GM13977 (cell line): ENCODE measurements at regions not wholly inside any gene's neighbourhood (a gene's known extent, or its start where the extent isn't known, plus 50 kb on each side); places are given as distances from the start of the nearest gene placed in this dataset.
"Not testable (repeated sequence)": the region's sequence is repeated elsewhere in the genome, so short reads cannot be mapped to it uniquely, and the experiment has no call there.

ENCODE experiments used
- DNase-seq: peaks from one replicate; pipeline ENCODE4 v3.0.0; 2012; ENCODE audit warnings: low spot score
- in situ Hi-C: fragments of 300-500 bp; cut with MboI; formaldehyde crosslinking; loops from one replicate; pipeline ENCODE4 v1.12.0; 2022; ENCODE audit warnings: low sequenced_read_pairs, low pct_unique_long_range_greater_than_20kb, mixed read lengths, inconsistent platforms; ENCODE audit not compliant: unreplicated experiment
- TF ChIP-seq, protein P1 (sequence below): IDR thresholded peaks from 2 replicates; pipeline ENCODE4 v1.5.1; 2012; ENCODE audit warnings: mild to moderate bottlenecking, control low read depth; ENCODE audit not compliant: insufficient read depth; ENCODE audit errors: extremely low read depth, missing control alignments

DNA sequence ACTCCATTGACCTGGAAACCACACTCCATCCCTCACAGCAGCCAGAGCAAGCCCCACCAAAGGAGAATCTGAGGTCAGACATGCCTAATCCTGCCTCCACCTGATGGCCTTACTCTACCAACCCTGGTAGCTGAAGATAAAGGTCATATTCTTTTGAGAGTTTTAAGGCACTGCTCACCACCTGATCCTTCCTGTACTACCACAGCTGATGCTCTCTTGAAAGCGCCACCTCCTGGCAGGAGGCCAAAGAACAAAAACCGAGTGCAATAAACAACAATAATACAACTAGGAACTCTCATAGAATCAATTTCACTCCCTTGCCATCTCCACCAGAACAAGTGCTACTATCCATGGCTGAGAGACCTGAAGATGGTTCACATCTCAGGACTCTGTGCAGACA lies 301.6 kb downstream of the NAF1 start:
- in situ Hi-C loops = no loop called here
- TF ChIP-seq, protein P1, sequence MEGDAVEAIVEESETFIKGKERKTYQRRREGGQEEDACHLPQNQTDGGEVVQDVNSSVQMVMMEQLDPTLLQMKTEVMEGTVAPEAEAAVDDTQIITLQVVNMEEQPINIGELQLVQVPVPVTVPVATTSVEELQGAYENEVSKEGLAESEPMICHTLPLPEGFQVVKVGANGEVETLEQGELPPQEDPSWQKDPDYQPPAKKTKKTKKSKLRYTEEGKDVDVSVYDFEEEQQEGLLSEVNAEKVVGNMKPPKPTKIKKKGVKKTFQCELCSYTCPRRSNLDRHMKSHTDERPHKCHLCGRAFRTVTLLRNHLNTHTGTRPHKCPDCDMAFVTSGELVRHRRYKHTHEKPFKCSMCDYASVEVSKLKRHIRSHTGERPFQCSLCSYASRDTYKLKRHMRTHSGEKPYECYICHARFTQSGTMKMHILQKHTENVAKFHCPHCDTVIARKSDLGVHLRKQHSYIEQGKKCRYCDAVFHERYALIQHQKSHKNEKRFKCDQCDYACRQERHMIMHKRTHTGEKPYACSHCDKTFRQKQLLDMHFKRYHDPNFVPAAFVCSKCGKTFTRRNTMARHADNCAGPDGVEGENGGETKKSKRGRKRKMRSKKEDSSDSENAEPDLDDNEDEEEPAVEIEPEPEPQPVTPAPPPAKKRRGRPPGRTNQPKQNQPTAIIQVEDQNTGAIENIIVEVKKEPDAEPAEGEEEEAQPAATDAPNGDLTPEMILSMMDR = peak; percentile 30
- DNase-seq = no peak

DNA sequence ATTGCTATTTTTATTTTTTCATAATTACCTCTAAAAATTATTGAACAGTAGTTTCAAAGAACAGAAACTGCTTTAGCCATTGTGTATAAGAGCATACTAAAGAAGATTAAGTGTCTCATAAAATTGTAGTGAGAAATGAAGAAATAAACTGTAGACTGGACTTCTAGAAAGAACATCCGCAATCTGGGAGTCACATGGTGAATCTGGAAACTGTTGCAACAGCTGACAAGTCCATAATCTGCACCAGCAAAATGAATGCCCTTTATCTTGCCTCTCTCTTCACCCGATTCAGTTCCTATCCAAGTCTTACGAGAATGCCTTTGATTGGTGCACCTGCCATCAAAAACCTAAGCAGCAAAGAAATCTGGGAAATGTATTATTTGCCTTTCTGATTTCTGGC lies 312.9 kb downstream of the NAF1 start:
- no peak for DNase-seq
- in situ Hi-C loops = no loop called here
- TF ChIP-seq, protein P1 = no peak

DNA sequence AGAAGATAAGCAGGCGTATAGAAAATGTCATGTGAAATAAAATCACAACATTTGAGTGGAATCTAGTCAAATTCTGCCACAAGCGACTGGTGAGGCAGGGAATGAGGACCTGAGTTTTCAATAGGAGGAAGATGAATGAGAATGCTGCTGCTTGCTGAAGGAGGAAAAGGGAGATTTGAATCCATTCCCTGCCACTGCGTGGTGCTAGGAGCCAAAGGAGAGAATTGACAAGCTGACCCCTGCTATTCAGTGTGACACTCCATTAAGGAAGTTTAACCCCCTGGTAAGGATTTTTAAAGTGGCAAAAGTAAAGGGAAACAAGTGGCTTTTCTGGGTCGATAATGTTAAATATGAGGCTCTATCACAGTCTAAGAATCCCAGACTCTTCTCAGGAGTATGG lies 314.0 kb downstream of the NAF1 start:
- TF ChIP-seq, protein P1 = no peak
- DNase-seq = no peak
- in situ Hi-C loops = no loop called here

DNA sequence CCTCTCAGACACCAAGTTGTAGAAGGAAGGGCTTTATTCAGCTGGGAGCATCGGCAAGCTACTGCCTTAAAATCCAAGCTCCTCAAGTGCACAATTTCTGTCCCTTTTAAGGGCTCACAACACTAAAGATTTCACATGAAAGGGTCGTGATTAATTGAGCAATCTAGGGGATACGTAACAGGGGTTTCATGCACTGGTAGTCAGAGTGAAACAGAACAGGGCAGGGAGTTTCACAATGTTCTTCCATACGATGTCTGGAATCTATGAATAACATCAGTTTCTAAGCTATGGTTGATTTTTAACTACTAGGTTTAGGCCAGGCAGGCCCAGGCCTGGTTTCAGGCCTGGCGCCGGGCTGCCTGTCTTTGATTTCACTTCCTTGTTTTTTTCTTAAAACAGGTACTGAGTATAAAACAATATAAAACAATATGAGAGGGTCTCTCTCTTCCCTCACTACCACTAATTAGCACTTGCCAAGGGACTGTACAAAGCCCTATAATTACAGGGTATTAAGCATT lies 315.4 kb downstream of the NAF1 start:
- DNase-seq, in situ Hi-C loops: not testable (repeated sequence)

DNA sequence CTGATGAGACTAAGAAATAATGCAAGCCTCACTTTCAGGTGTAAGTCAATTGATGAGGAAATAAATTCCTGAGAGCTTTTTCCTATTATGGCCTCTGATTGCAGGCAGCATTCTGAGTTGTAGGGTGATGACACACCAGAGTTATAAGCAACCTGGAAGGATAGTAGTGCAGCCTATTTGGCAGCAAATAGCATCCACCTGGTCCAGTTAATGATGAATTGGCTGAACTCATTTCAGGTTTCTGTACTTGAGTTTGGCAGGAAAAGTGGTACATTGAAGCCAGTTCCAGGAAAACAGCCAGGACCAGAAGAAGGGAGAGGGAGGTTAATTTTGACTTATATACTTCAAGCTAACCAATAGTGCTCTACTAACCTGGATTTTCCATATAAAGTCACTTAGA lies 316.8 kb downstream of the NAF1 start:
- in situ Hi-C loops = no loop called here
- DNase-seq = no peak
- TF ChIP-seq, protein P1 = no peak

DNA sequence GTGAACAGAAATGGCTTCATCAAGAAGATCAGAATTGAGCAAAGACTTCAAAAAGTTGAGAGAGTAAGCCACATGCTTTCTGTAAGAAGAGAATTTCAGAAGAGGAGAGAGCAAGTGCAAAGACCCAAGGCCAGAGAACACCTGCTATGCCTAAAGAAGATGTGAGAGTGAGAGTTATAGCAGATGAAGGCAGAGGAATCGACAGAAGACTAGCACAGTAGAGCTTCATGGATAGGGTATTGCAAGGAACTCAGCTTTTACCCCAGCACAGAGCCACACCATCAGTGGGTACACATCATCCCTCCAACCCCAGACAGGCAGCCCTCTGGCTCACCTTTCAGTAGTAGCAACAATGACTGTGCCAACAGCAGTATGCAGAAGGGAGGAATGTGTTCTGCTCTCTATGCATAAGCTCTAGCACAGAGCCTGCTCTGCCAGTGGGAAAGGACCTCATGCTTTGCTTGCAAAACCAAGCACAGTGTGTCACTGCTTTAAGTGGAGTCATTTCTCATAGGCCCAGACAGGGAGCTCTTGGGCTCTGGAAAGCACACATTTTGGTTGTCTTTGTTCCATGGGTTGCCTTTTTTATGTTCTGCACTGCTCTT lies 318.6 kb downstream of the NAF1 start:
- DNase-seq = no peak
- TF ChIP-seq, protein P1 = no peak
- in situ Hi-C loops = no loop called here

DNA sequence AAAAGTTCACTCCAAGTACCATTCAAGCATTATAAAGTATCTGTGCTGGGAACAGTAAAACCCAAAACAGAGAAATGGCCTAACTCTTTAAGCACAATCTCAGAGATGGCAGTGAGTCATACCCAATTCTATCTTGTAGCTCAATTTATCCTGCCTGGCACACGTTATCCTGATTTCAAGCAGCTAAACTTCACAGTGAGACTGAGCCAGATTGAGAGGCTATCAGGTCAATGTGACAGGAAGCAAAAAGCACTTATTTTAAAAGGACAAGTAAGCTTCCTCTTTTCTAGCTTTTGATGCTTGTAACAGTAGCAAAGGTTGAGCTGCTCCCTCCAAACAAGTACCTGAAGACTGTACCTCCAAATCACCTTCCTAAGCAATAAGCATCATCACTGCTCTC lies 324.9 kb downstream of the NAF1 start:
- no peak for DNase-seq
- TF ChIP-seq, protein P1 = no peak
- in situ Hi-C loops = no loop called here
